ACHN (cell line): ENCODE measurements at regions not wholly inside any gene's neighbourhood (a gene's known extent, or its start where the extent isn't known, plus 50 kb on each side); places are given as distances from the start of the nearest gene placed in this dataset.
"Not testable (repeated sequence)": the region's sequence is repeated elsewhere in the genome, so short reads cannot be mapped to it uniquely, and the experiment has no call there.

Experiments used
- DNase-seq: peaks from one replicate; pipeline ENCODE4 v3.0.0-alpha.2; 2015
- in situ Hi-C: cut with HindIII; loops from 2 replicates; pipeline ENCODE4 v1.10.0; 2017; ENCODE audit warnings: low sequenced_read_pairs, low pct_ligation_motif_present, low pct_unique_long_range_greater_than_20kb

GRCh38 chr17:65297384-65297783 lies 160.2 kb downstream of the RGS9 start:
- in situ Hi-C loops: no loop called here
- DNase-seq: no peak

- in situ Hi-C loops: no loop called here
- peak; percentile 61 for DNase-seq
These were observed 157.1 kb downstream of the RGS9 start for GRCh38 chr17:65294181-65294719.

- in situ Hi-C loops: no loop called here
- DNase-seq: no peak
These were observed 156.5 kb downstream of the RGS9 start for GRCh38 chr17:65293584-65294180.

- no peak for DNase-seq
- in situ Hi-C loops: no loop called here
These were observed 155.3 kb downstream of the RGS9 start for GRCh38 chr17:65292430-65292829.

DNA sequence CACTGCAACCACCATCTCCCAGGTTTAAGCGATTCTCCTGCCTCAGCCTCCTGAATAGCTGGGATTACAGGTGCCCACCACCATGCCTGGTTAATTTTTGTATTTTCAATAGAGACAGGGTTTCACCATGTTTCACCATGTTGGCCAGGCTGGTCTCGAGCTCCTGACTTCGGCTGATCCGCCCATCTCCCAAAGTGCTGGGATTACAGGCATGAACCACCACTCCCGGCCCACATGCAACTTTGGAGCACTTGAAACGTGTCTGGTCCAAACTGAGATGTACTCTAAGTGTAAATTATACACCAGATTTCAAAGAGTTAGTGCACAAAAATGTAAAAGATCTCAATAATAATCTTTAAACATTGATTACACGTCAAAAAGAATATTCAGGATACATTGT lies 154.1 kb downstream of the RGS9 start:
- DNase-seq, in situ Hi-C loops: not testable (repeated sequence)

DNA sequence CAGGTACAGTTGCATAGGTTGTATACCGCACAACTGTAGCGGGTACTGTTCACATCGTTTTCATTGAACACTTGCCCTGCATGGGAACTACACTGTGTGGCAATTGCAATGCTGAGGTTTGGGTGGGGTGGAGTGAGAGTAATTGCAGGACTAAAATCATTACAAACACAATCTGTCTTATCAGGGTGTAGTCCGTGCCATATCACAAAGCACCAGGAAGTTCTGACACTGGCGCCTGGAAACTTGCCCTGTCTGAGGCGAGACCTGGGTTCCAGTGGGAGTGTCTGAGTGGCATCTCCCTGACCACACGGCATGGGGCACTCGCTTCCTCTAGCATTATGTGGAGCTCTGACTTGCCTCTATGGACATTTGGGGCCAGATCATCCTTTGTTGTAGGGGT lies 153.4 kb downstream of the RGS9 start:
- DNase-seq: no peak
- in situ Hi-C loops: no loop called here

DNA sequence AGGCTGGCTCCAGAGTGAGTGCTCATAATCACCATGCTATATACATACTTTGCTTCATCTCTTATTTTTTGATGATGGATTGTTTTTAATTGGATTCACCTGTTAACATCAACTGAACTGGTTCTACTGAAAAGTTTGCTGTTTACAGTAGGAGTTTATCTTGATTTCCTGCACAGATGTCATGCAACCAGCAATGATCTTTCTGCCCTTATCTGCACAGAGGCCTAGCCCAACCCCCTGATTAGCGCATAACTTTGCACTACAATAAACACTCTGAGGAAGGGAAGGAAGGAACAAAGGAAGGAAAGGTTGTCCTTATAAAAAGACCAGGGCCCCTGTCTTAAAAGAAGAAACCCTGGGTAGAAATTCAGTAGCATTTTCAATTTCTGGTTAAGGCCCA lies 152.9 kb downstream of the RGS9 start:
- no peak for DNase-seq
- in situ Hi-C loops: no loop called here

DNA sequence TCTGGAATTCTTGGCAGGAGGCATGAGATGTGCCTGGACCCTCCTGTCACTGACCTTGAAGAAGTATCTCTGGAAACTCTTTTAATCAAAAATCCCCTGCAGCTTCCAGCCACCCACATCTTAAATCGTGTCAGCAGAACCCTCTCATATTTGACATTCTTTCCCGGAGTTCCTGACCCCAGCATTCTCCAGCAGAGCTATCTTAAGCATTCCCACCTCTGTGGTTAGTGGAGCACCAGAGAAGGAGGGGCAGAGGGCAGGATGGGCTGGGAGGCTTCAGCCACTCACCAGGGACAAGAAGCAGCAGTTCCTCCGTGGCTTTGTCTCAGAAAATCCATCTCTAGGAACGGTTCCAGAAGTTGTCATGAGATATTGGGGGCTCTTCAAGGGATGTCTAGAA lies 149.9 kb downstream of the RGS9 start:
- DNase-seq: peak; percentile 47
- in situ Hi-C loops: no loop called here

- no peak for DNase-seq
- in situ Hi-C loops: no loop called here
These were observed 146.5 kb downstream of the RGS9 start for GRCh38 chr17:65283704-65284103.

- in situ Hi-C loops: no loop called here
- no peak for DNase-seq
These were observed 142.3 kb downstream of the RGS9 start for GRCh38 chr17:65279456-65279855.

- DNase-seq: no peak
- in situ Hi-C loops: no loop called here
These were observed 141.6 kb downstream of the RGS9 start for GRCh38 chr17:65278820-65279184.

- in situ Hi-C loops: no loop called here
- peak; percentile 65 for DNase-seq
These were observed 141.1 kb downstream of the RGS9 start for GRCh38 chr17:65278050-65278819.

DNA sequence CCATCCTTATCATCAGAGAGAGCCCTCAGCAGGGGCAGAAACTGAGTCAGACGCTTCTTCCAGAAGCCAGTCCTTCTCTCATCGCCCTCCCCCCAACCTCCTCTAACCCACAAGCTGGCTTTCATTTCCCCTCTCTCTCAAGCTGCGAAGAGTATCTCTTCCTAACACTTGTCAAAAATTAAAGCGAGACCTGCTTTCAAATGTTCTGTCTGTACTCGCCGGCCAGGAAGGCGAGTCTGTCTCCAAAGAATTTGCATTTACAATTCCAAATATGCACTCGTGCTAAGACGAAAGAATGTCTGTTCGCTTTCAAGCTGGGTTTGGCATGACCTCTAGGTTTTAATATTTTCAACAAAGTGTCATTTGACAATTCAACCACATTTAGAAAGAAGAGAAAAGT lies 140.4 kb downstream of the RGS9 start:
- no peak for DNase-seq
- in situ Hi-C loops: no loop called here
